MM.1S (cell line): ENCODE measurements at regions not wholly inside any gene's neighbourhood (a gene's known extent, or its start where the extent isn't known, plus 50 kb on each side); places are given as distances from the start of the nearest gene placed in this dataset.

ENCODE experiments used
- DNase-seq: peaks from one replicate; pipeline ENCODE4 v3.0.0-alpha.2; 2015
- H2AFZ ChIP-seq: fragments of 300-600 bp; sonication (generic); 2 replicates; pipeline ENCODE4 v1.6.0; 2016; ENCODE audit warnings: antibody characterized with exemption, low read length
- H3F3A ChIP-seq: fragments of 300-600 bp; sonication (generic); 2 replicates; pipeline ENCODE4 v1.6.1; 2016; ENCODE audit warnings: mild to moderate bottlenecking, antibody characterized with exemption, low read length, moderate library complexity, mixed read lengths; ENCODE audit not compliant: insufficient read depth
- H3K27ac ChIP-seq: fragments of 300-600 bp; sonication (generic); 2 replicates; pipeline ENCODE4 v1.5.1; 2016; ENCODE audit warnings: mild to moderate bottlenecking, low read length
- H3K27me3 ChIP-seq: fragments of 300-600 bp; sonication (generic); replicated peaks from 2 replicates; pipeline ENCODE4 v1.6.0; 2016; ENCODE audit warnings: low read length; ENCODE audit not compliant: insufficient read depth
- H3K36me3 ChIP-seq: fragments of 300-600 bp; sonication (generic); replicated peaks from 2 replicates; pipeline ENCODE4 v1.6.1; 2016; ENCODE audit warnings: mild to moderate bottlenecking, low read length, mixed read lengths; ENCODE audit not compliant: insufficient read depth
- H3K4me1 ChIP-seq: fragments of 300-600 bp; sonication (generic); 2 replicates; pipeline ENCODE4 v1.6.1; 2016; ENCODE audit warnings: low read length, mixed read lengths
- H3K4me2 ChIP-seq: fragments of 300-600 bp; sonication (generic); 2 replicates; pipeline ENCODE4 v1.6.0; 2016; ENCODE audit warnings: low read depth, low read length
- H3K4me3 ChIP-seq: fragments of 300-600 bp; sonication (generic); 2 replicates; pipeline ENCODE4 v1.5.1; 2016; ENCODE audit warnings: low read length, mixed read lengths
- H3K79me2 ChIP-seq: fragments of 300-600 bp; sonication (generic); 2 replicates; pipeline ENCODE4 v1.6.1; 2016; ENCODE audit warnings: mixed run types, low read length, mixed read lengths
- H3K9ac ChIP-seq: fragments of 300-600 bp; sonication (generic); 2 replicates; pipeline ENCODE4 v1.6.1; 2016; ENCODE audit warnings: low read length, mixed read lengths
- H3K9me2 ChIP-seq: fragments of 300-600 bp; sonication (generic); replicated peaks from 2 replicates; pipeline ENCODE4 v1.6.1; 2016; ENCODE audit warnings: mild to moderate bottlenecking, low read length, mixed read lengths; ENCODE audit not compliant: insufficient read depth
- H3K9me3 ChIP-seq: fragments of 300-600 bp; sonication (generic); replicated peaks from 2 replicates; pipeline ENCODE4 v1.6.1; 2016; ENCODE audit warnings: mild to moderate bottlenecking, low read length, mixed read lengths; ENCODE audit not compliant: insufficient read depth
- H4K20me1 ChIP-seq: fragments of 300-600 bp; sonication (generic); 2 replicates; pipeline ENCODE4 v1.6.1; 2016; ENCODE audit warnings: mild to moderate bottlenecking, low read length, moderate library complexity, mixed read lengths; ENCODE audit not compliant: insufficient read depth
- CTCF ChIP-seq: fragments of 300-600 bp; sonication (generic); IDR thresholded peaks from 2 replicates; pipeline ENCODE4 v1.5.1; 2016; ENCODE audit warnings: antibody characterized with exemption, low read length, mixed read lengths
- EZH2 ChIP-seq: fragments of 300-600 bp; sonication (generic); optimal IDR thresholded peaks from 2 replicates; pipeline ENCODE3; 2017; ENCODE audit warnings: low read depth, mild to moderate bottlenecking, antibody characterized with exemption, low read length, mixed read lengths
- EZH2phosphoT487 ChIP-seq: fragments of 300-600 bp; sonication (generic); IDR thresholded peaks from 2 replicates; pipeline ENCODE4 v1.6.1; 2018; ENCODE audit warnings: antibody characterized with exemption, low read length

GRCh38 chr3:197435426-197435825 is 120.3 kb downstream of the BDH1 start:
- Histone ChIP-seq H3K9ac (no peak overlapping the region), H3K27me3 (no peaks in the 10 kb centered on the region), H3F3A (no peaks in the 10 kb centered on the region), H3K79me2 (no peaks in the 10 kb centered on the region), H3K4me1 (no peaks in the 10 kb centered on the region), H3K9me3 (no peaks in the 10 kb centered on the region), H3K36me3 (no peaks in the 10 kb centered on the region), H3K4me3 (no peak overlapping the region), H4K20me1 (no peaks in the 10 kb centered on the region), H3K4me2 (no peak overlapping the region), H2AFZ (no peak overlapping the region), H3K9me2 (no peaks in the 10 kb centered on the region), H3K27ac (no peak overlapping the region)
- TF ChIP-seq EZH2 = no peak
- no peak for TF ChIP-seq EZH2phosphoT487
- TF ChIP-seq CTCF = no peak
- DNase-seq = peak; percentile 5

- H2AFZ ChIP-seq = no peak overlapping the region
- no peak overlapping the region for H3K27ac ChIP-seq
- H3K9me2 ChIP-seq = no peaks in the 10 kb centered on the region
- H3K9ac ChIP-seq = no peak overlapping the region
- no peaks in the 10 kb centered on the region for H3K79me2 ChIP-seq
- no peaks in the 10 kb centered on the region for H3F3A ChIP-seq
- no peaks in the 10 kb centered on the region for H3K36me3 ChIP-seq
- H3K4me1 ChIP-seq = no peaks in the 10 kb centered on the region
- no peaks in the 10 kb centered on the region for H4K20me1 ChIP-seq
- DNase-seq = no peak
- no peak for TF ChIP-seq CTCF
- TF ChIP-seq EZH2 = no peak
- no peak for TF ChIP-seq EZH2phosphoT487
- no peaks in the 10 kb centered on the region for H3K9me3 ChIP-seq
- no peaks in the 10 kb centered on the region for H3K27me3 ChIP-seq
- H3K4me2 ChIP-seq = no peak overlapping the region
- H3K4me3 ChIP-seq = no peak overlapping the region
Observed at GRCh38 chr3:197434830-197435229, 120.9 kb downstream of the BDH1 start.

GRCh38 chr3:197432384-197433127 is 123.2 kb downstream of the BDH1 start:
- Histone ChIP-seq H3K36me3 (no peaks in the 10 kb centered on the region), H3K27me3 (no peaks in the 10 kb centered on the region), H4K20me1 (no peaks in the 10 kb centered on the region), H3K27ac (no peak overlapping the region), H3F3A (no peaks in the 10 kb centered on the region), H3K4me3 (no peak overlapping the region), H2AFZ (no peak overlapping the region), H3K4me1 (no peaks in the 10 kb centered on the region), H3K79me2 (no peaks in the 10 kb centered on the region), H3K4me2 (no peak overlapping the region), H3K9ac (no peak overlapping the region), H3K9me2 (no peaks in the 10 kb centered on the region), H3K9me3 (no peaks in the 10 kb centered on the region)
- TF ChIP-seq CTCF (no peak), EZH2phosphoT487 (no peak), EZH2 (no peak)
- DNase-seq = no peak
